GM13977 (cell line): ENCODE measurements at regions not wholly inside any gene's neighbourhood (a gene's known extent, or its start where the extent isn't known, plus 50 kb on each side); places are given as distances from the start of the nearest gene placed in this dataset.

ENCODE experiments used
- DNase-seq: peaks from one replicate; pipeline ENCODE4 v3.0.0; 2012; ENCODE audit warnings: low spot score
- CTCF ChIP-seq: IDR thresholded peaks from 2 replicates; pipeline ENCODE4 v1.5.1; 2012; ENCODE audit warnings: mild to moderate bottlenecking, control low read depth; ENCODE audit not compliant: insufficient read depth; ENCODE audit errors: extremely low read depth, missing control alignments
- in situ Hi-C: fragments of 300-500 bp; cut with MboI; formaldehyde crosslinking; loops from one replicate; pipeline ENCODE4 v1.12.0; 2022; ENCODE audit warnings: low sequenced_read_pairs, low pct_unique_long_range_greater_than_20kb, mixed read lengths, inconsistent platforms; ENCODE audit not compliant: unreplicated experiment

- TF ChIP-seq CTCF: no peak
- DNase-seq: no peak
- in situ Hi-C loops: no loop called here
Measured at GRCh38 chr5:96244696-96245095, 188.4 kb downstream of the PCSK1 start.

- in situ Hi-C loops: no loop called here
Measured at GRCh38 chr5:96243862-96244261, 189.2 kb downstream of the PCSK1 start.

GRCh38 chr5:96243203-96243602, 189.8 kb downstream of the PCSK1 start:
- TF ChIP-seq CTCF: no peak
- DNase-seq: no peak
- in situ Hi-C loops: no loop called here

More at GRCh38 chr5:96243862-96244261, 189.2 kb downstream of the PCSK1 start:
- no peak for DNase-seq
- TF ChIP-seq CTCF: no peak

GRCh38 chr5:96242571-96242970, 190.5 kb downstream of the PCSK1 start:
- no peak for TF ChIP-seq CTCF
- no peak for DNase-seq
- in situ Hi-C loops: no loop called here

GRCh38 chr5:96236831-96237230, 196.2 kb downstream of the PCSK1 start:
- DNase-seq: no peak
- in situ Hi-C loops: no loop called here
- no peak for TF ChIP-seq CTCF

- in situ Hi-C loops: no loop called here
- TF ChIP-seq CTCF: no peak
- no peak for DNase-seq
Measured at GRCh38 chr5:96236051-96236450, 197.0 kb downstream of the PCSK1 start.

- TF ChIP-seq CTCF: no peak
- DNase-seq: no peak
- in situ Hi-C loops: no loop called here
Measured at GRCh38 chr5:96235008-96235910, 197.8 kb downstream of the PCSK1 start.
